ENCODE measurements at regions not wholly inside any gene's neighbourhood (a gene's known extent, or its start where the extent isn't known, plus 50 kb on each side); places are given as distances from the start of the nearest gene placed in this dataset.
A peak's percentile ranks its signal among the peaks of the same experiment; 100 is the strongest.
"Not testable (repeated sequence)": the region's sequence is repeated elsewhere in the genome, so short reads cannot be mapped to it uniquely, and the experiment has no call there.

GRCh38 chrX:13955975-13956374 lies 73.7 kb downstream of the GEMIN8 start:
- DNase-seq, result no peak

- no peak for DNase-seq
These were observed 74.5 kb downstream of the GEMIN8 start for GRCh38 chrX:13955095-13955647.

- DNase-seq, result no peak
These were observed 77.1 kb downstream of the GEMIN8 start for GRCh38 chrX:13952581-13952980.

- DNase-seq, result not testable (repeated sequence)
These were observed 83.5 kb downstream of the GEMIN8 start for GRCh38 chrX:13946223-13946622.

- DNase-seq, result not testable (repeated sequence)
These were observed 83.9 kb downstream of the GEMIN8 start for GRCh38 chrX:13945787-13946186.

- no peak for DNase-seq
These were observed 89.0 kb downstream of the GEMIN8 start for GRCh38 chrX:13940671-13941070.

- no peak for DNase-seq
These were observed 89.7 kb downstream of the GEMIN8 start for GRCh38 chrX:13939741-13940597.

GRCh38 chrX:13938829-13939530 lies 90.7 kb downstream of the GEMIN8 start:
- no peak for DNase-seq

GRCh38 chrX:13938051-13938828 lies 91.5 kb downstream of the GEMIN8 start:
- peak; percentile 21 to 67 for DNase-seq

GRCh38 chrX:13937370-13938050 lies 92.2 kb downstream of the GEMIN8 start:
- peak in 1 of 2 experiments; percentile 29 for DNase-seq

- DNase-seq, result no peak
These were observed 93.0 kb downstream of the GEMIN8 start for GRCh38 chrX:13936521-13937225.

GRCh38 chrX:13934731-13935130 lies 95.0 kb downstream of the GEMIN8 start:
- DNase-seq, result no peak

GRCh38 chrX:13933851-13934250 lies 95.8 kb downstream of the GEMIN8 start:
- no peak for DNase-seq

GRCh38 chrX:13933352-13933751 lies 96.3 kb downstream of the GEMIN8 start:
- no peak for DNase-seq

GRCh38 chrX:13932416-13932815 lies 97.3 kb downstream of the GEMIN8 start:
- no peak for DNase-seq

- no peak for DNase-seq
These were observed 102.5 kb downstream of the GEMIN8 start for GRCh38 chrX:13927175-13927574.

GRCh38 chrX:13923845-13924244 lies 105.8 kb downstream of the GEMIN8 start:
- peak; percentile 74 to 90 for DNase-seq

GRCh38 chrX:13923289-13923688 lies 106.4 kb upstream of the GPM6B start:
- no peak for DNase-seq

GRCh38 chrX:13917507-13917906 lies 100.6 kb upstream of the GPM6B start:
- DNase-seq, result no peak

GRCh38 chrX:13911586-13911985 lies 94.7 kb upstream of the GPM6B start:
- no peak for DNase-seq

- DNase-seq, result no peak
These were observed 89.2 kb upstream of the GPM6B start for GRCh38 chrX:13906093-13906492.

GRCh38 chrX:13903405-13903804 lies 86.5 kb upstream of the GPM6B start:
- DNase-seq, result peak; percentile 48 to 77

All from NCI-H2081 (cell line).